Fibroblast of the aortic adventitia (primary cell): ENCODE measurements at regions not wholly inside any gene's neighbourhood (a gene's known extent, or its start where the extent isn't known, plus 50 kb on each side); places are given as distances from the start of the nearest gene placed in this dataset.
"Not testable (repeated sequence)": the region's sequence is repeated elsewhere in the genome, so short reads cannot be mapped to it uniquely, and the experiment has no call there.

ENCODE experiments used
- DNase-seq: peaks from one replicate; pipeline ENCODE4 v3.0.0-alpha.2; 2010; ENCODE audit warnings: low read depth
- H3K4me3 ChIP-seq: 2 replicates; pipeline ENCODE4 v1.5.1; 2011; ENCODE audit warnings: low read depth, mild to moderate bottlenecking, control low read depth, low read length, moderate library complexity
- CTCF ChIP-seq: IDR thresholded peaks from 2 replicates; pipeline ENCODE4 v1.5.1; 2011; ENCODE audit warnings: mild to moderate bottlenecking, low read length, control low read depth, inconsistent platforms; ENCODE audit not compliant: insufficient read depth

DNA sequence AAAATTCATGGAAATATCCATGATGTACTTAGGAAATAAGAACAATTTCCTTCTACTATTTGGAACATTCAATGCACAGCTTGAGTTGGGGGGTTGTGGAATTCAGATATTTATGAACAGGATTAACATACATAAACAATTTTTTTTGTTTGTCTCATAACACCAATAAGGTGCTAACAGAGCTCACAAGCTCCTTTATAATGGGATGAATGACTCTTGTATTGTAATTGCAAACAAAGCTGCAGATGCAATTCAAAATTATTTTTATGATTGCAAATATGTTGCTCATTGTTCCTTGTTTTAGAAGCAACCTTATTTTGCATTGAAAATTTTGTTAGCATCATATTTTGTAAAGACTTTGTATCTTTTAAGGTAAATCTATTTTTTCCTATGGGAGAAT, 265.7 kb downstream of the PCDH17 start:
- no peak overlapping the region for H3K4me3 ChIP-seq
- DNase-seq = no peak
- no peak for TF ChIP-seq CTCF

GRCh38 chr13:57899096-57899495, 267.6 kb downstream of the PCDH17 start:
- no peak overlapping the region for H3K4me3 ChIP-seq
- no peak for DNase-seq
- no peak for TF ChIP-seq CTCF

DNA sequence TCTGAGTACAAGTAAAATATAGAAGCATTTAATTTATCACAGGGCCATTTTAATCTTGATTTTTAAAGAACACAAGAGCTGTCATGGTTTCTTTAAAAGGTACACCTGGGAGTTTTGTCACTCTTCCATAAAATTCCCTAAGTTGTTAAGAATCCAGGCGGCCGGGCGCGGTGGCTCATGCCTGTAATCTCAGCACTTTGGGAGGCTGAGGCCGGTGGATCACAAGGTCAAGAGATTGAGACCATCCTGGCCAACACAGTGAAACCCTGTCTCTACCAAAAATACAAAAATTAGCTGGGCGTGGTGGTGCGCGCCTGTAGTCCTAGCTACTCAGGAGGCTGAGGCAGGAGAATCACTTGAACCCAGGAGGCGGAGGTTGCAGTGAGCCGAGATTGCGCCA, 278.3 kb downstream of the PCDH17 start:
- not testable (repeated sequence) for H3K4me3 ChIP-seq, DNase-seq

- no peak overlapping the region for H3K4me3 ChIP-seq
- no peak for TF ChIP-seq CTCF
- no peak for DNase-seq
Measured at GRCh38 chr13:57918086-57918485, 286.5 kb downstream of the PCDH17 start.

DNA sequence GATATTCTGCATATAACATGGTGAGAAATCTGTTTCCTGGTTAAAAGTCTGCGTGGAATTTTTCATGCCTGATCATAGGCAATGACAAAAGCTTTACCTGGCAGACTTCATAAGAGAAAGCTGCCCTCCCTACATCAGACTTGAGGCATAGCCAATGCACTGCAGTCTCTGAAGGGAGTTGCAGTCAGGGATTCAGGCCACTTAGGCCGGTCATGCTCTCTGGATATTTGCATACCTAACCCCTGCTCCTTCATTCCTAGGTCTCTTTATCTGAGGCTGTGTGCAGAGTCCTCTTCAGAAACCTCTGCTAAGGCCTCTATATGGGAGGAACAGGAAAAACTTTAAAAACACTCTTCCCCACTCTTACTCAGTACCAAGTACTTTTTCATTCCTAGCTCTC, 287.4 kb downstream of the PCDH17 start:
- no peak for TF ChIP-seq CTCF
- no peak overlapping the region for H3K4me3 ChIP-seq
- DNase-seq = no peak

DNA sequence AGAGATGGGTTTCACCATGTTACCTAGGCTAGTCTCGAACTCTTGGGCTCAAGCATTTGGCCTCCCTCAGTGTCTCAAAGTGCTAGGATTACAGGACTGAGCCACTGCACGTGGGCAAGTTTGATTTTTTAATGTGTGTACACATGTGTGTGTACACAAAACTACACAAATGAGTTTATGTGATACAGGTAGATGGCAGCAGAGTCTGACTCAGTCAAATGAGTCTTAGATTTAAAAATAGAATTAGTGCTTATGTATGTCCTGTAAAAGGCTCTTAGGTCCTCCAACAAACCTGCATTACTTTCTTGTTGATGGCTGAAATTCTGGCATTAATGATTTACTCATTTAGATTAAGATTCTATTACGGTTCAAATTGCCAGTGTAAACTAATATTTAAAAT, 293.7 kb downstream of the PCDH17 start:
- TF ChIP-seq CTCF = no peak
- no peak for DNase-seq
- no peak overlapping the region for H3K4me3 ChIP-seq

GRCh38 chr13:57925751-57926150, 294.2 kb downstream of the PCDH17 start:
- no peak for DNase-seq
- TF ChIP-seq CTCF = no peak
- no peak overlapping the region for H3K4me3 ChIP-seq
